ENCODE measurements at regions not wholly inside any gene's neighbourhood (a gene's known extent, or its start where the extent isn't known, plus 50 kb on each side); places are given as distances from the start of the nearest gene placed in this dataset.

DNA sequence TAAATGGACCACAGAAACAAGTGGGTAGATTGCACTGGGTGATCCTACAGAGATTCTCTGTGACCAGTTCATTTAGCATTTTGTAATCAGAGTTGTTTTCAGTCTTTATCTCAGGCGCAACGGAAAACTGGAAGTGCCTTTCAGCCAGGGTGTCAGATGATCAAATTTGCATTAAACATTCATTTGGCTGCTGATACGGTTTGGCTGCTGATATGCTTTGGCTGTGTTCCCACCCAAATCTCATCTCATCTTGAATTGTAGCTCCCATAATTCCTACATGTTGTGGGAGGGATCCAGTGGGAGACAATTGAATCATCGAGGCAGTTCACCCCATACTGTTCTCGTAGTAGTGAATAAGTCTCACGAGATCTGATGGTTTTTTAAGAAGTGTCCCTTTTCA is 1396.1 kb upstream of the TMEFF2 start:
- no peak for DNase-seq

DNA sequence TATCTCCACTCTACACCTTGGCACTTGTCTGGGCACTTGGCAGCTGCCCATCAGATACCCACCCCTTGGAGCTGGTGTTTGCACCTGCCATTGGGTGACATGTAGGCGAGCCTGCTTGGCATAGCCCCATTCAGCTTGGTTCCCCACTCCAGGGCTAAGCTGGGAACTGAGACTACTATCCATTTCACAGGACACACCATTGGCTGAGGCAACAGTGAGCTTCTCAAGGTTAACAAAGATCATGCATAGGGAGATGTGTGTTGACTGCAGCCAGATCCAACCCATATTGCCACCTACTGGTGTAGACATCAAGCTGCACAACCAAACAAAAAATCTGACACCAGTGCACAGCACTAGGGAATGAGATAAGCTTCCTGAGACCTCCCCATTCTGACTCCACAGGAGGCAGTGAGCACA is 1389.8 kb upstream of the TMEFF2 start:
- DNase-seq = no peak

DNA sequence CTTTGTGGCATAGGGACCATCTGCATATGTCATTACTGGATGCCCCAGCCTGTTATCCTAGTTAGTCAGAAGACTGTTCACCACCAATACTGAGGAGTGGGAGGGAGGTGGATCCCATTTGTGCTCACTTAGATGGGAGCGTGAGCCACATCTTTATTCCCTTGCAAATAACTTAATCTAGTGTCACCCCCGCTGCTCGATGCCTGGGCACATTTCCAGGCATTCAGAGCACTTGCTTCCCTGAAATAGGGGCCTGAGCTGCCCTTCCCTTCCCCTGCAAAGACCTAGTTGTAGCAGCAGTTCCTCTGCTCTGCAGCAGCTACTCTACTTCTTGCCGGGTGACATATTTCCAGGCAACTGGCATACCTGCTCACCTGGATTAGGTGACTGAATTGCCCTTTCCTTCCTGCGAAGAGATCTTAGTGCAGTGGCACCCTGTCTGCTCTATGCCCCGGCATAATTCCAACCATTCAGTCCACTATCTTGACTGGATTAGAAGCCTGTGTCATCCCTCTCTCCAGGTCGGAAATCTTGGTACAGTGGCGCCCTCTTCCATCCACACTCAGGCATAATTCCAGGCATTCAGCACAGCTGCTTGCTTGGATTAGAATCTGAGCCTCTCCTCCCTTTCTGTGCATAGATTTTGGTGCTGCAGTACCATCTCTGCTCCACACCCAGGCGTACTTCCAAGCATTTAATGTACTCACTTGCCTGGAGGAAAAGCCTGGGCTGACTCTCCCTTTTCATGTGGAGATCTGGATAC is 1389.1 kb upstream of the TMEFF2 start:
- no peak for DNase-seq

DNA sequence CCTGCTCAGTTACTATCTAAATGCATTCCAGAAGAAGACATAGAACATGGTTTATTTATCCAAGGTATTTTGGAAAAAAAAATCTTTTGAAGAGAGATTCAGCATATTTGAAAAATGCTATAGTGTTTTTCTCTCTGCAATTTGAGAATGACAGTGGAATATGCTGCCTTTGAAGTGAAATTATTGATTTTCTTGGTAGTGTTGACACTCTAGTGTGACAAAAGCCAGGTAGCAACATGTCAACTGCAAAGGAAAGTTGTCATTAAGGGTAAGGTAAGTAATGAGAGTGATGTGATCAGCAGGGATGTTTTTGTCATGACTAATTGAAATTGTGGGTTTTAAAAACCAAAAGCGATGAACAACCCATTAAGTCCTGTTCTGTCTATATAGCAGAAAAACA is 1387.1 kb upstream of the TMEFF2 start:
- no peak for DNase-seq

DNA sequence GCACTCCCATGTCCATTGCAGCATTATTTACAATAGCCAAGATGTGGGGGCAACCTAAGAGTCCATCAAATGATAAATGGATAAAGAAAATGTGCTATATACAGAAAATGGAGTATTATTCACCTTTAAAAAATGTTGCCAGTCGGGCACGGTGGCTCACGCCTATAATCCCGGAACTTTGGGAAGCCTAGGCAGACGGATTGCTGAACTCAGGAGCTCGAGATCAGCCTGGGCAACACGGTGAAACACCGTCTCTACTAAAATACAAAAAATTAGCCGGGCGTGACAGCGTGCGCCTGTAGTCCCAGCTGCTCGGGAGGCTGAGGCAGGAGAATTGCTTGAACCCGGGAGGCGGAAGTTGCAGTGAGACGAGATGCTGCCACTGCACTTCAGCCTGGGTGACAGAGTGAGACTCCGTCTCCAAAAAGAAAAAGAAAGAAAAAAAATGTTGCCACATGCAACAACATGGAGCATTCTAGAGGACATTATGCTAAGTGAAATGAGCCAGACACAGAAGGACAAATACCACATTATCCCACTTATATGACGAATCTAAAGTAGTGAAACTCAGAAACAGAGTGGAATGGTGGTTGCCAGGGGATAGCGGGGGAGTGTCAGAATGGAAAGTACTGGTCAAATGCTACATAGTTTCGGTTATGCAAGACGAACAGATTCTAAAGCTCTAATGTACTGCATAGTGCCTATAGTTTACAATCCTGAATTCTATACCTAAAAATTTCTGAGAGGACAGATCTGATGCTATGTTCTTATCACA is 1385.6 kb upstream of the TMEFF2 start:
- DNase-seq = no peak

DNA sequence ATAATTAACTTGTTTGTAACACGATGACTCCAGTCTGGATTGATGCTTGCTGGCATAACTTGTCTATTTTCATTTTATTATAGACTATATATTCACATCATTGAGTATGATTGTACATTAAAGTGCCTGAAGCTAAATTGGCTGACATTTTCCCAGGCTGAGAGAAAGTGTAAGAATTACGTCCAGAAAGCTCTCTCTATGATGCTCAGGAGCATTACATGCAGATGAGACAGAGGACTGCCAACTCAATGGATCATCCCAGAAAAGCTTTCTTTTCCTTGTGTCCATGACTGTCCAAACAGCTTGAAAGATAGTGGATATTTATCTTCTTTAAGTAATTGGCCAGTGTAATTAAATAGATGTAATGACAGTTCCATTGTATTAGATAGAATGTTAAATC is 1372.2 kb upstream of the TMEFF2 start:
- DNase-seq = no peak

DNA sequence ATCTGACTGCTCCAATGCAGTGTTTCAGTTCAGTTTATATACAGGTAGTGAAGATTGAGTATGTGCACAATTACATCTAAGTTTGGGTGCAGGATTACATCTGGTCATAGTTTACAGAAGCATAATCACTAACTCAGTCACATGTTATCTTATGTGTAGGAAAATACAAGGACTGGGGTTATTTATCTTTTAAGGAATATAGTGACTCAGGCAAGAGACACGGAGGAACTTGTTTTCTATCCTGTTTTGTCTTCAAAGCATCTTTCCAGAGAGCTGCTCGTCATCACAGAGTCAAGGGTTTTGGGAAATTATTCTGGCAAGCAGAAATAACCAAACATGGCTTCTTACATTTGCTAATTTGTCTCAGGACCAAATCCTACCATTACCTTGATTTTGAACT is 1371.5 kb upstream of the TMEFF2 start:
- no peak for DNase-seq

DNA sequence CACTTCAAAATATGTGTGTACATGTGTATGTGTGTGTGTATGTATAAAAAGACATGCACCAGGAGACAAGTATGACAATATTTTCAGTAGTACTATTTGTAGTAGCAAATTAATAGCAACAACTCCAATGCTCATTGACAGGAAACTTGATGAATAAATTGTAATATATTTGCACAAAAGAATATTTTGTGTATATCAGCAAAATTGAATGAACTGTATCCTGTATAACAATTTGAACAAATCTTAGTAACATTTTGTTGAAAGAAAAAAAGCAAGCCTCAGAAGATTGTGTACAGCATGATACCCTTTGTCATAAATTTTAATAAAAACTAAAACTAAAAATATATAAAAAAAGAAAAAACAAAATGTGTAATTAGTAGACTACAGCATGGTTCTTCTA is 1367.3 kb upstream of the TMEFF2 start:
- no peak for DNase-seq

DNA sequence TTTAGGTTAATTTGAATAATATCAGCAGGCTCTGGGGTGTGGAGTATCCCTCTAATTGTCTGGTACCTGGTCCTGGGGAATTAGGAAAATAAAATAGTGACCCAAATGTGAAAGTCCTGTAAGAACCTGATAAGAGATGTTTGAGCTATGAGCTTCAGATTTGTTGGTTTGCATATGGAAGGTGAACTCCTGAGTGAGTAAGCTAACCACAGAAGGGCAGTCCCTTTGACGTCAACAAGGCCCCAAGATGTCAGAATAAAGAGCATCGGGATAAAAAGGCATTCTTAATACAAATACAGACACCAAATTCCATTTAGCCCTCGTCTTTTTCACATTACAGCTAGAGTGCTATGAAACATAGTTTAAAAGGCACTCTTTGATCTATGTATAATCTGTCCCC is 1366.3 kb upstream of the TMEFF2 start:
- DNase-seq = no peak

DNA sequence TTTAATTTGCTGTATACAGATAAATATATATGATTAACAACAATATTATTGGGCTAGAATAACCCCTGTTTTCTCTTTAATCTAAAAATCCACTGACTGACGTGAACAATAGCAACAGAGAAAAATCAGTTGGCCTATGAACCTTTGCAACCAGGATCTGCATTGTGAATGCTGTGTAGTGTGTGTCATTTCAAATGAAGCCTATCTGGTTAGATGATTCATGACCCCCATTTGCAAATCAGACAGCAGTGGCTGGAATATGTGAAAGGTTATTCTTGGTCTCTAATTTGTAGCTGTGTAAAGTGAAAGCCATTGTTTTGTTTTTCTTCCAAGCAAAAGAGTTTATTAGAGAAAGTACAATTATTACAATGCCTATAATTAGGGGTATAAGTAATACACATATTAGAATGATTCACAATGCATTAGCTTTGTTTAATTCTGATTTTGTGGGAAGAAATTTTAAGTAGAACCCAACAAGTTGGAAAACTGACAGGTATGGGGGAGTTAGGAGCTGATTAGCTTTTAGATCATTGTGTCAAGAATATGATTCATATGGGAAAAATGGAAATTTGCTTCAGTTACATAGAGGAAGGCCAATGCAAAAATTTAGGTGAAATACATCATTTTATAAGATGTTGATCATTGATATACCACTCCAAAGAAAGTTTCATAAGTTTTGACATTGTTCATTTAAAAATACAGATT is 1362.2 kb upstream of the TMEFF2 start:
- no peak for DNase-seq

DNA sequence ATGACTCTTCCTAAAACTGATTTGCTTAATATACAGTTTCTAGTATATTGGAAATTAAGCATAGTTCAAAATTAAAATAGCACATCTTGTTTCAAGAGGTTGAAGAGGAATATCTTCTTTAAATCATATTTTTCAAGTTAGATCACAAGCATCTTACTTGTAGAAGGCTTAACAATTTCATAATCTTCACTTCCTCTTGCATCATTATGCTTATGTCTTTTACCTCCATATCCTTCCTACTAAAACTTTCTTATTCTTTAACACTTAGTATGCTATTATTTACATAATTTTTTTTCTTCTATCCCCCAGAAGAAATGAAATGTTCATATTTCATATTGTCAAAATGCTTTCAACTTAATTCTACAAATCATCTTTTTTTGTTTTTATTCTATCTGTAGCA is 1354.9 kb upstream of the TMEFF2 start:
- DNase-seq = no peak

DNA sequence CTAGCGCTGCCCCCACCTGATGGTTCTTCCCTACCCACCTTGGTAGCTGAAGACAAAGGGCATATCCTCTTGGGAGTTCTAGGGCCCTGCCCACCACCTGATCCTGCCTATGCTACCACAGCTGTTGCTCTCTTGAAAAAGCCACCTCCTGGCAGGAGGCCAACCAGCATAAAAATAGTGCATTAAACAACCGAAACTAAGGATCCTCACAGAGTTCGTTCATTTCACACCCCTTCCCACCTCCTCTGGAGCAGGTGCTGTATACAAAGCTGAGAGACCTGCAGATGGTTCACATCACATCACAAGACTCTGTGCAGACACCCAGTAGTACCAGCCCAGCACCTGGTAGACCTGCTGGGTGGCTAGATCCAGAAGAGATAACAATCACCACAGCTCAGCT is 1348.0 kb upstream of the TMEFF2 start:
- no peak for DNase-seq

DNA sequence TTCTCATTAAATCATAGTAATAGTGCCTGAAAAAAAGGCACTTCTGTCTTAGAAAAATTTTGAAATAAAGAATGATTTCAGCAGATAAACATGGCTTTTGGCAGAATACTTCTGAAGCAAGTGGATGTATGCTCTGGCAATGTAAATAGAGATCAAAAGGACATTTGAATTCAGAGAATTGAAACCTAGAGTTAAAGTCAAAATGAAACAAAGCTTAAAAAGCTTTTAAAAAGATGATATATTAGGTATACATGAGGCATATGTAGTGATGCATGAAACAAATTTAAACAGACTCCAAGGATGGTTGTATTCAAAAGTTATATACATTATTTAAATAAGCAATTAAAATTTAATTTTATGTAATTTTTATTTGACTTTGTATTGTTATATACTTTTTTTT is 1344.5 kb upstream of the TMEFF2 start:
- DNase-seq = no peak

DNA sequence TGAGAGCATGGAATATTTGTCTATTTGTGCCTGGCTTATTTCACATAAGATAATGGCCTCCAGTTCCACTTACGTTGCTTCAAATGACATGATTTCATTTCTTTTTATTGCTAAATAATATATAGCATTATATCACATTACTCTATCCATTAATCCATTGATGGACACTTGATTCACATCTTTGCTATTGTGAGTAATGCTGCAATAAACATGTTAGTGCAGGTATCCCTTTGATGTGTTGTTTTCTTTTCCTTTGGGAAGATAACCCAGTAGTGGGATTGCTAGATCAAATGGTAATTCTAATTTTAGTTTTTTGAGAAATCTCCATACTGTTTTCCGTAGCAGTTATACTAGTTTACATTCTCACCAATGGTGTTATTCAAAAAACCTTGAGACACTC is 1343.3 kb upstream of the TMEFF2 start:
- no peak for DNase-seq

DNA sequence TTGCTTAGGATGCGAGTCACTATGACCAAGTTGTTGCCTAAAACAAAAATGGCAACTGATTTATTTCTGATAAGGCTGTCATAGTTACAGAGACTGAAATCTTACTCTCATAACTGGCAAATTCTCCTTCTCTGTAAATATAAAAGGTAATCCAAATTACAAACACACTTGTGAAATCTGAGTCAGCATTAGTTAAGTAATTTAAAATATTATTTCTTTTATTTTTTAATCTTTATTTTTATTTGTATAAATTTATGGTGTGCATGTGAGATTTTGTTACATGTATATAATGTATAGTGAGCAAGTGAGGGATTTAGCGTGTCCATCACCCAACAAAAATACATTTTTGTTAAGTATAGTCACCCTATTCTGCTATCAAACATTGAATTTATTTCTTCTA is 1342.8 kb upstream of the TMEFF2 start:
- no peak for DNase-seq

DNA sequence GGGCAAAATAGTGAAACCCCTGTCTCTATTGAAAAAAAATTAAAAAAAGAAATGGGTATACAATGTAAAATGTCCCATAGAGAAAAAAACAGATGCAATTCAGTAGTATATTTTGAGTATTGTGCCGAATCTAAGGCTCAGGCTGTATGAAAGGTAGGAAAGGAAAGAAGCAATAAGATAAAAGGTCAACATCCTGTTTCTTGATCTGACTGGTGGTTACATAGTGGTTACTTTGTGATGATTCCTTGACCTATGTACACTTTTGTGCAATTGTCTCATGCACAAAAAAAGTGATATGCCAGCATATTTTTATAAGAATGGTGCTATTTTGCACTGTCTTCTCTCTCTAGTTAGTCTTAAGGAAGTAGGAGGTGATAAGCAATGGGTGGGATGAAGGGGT is 1333.7 kb upstream of the TMEFF2 start:
- DNase-seq = no peak

DNA sequence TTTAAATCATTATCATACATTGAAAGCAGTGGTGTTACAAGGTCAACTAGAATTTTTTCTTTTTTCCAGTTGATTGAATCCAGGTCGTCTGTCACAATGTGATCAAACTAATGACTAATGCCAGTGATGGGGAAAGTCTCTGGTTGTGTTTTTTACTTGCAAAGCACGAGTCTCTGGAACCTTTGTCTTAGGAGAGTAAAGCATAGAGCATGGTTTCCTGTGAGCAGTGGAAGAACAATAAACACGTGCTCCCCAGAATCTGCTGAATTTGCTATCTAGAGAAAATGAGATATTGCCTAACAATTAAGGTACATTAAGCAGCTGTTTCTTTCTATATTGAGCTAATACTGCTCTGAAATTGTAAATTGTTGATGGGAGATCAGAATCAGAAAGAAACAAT is 1332.4 kb upstream of the TMEFF2 start:
- DNase-seq = no peak

DNA sequence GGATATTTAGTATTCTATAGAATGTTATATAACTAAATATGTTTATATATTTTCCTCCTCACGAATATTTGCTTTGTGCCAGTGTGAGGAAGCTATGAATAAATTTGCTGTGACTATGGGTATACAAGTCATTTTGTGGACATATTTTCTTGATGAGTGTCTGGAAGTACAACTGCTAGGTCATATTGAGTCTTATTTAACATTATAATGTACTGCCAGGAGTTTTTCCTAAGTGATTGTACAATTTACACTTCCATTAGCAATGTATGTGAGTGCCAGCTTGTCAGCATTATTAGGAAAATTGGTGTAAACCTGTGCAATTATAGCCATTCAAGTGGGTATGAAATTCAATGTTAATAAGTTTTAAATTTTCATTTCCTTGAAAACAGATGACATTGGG is 1328.9 kb upstream of the TMEFF2 start:
- no peak for DNase-seq

DNA sequence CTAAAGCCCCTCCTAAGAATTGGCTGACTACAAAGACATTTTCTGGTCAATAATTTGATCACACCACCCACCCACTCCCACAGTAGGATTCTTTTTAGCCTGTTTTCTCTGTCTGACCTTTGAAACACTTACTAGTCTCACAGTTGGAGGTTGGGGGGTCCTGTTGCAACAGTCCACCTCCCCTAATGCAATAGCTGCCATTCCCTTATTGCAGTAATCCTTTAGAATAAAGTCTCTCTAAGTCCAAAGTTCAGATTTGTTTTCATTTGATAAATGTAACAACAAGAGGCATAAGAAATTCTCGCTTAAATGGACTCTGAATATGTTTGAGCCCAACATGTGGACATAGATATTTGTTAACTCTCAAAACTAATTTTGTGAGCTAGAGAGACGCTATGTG is 1326.8 kb upstream of the TMEFF2 start:
- DNase-seq = no peak

DNA sequence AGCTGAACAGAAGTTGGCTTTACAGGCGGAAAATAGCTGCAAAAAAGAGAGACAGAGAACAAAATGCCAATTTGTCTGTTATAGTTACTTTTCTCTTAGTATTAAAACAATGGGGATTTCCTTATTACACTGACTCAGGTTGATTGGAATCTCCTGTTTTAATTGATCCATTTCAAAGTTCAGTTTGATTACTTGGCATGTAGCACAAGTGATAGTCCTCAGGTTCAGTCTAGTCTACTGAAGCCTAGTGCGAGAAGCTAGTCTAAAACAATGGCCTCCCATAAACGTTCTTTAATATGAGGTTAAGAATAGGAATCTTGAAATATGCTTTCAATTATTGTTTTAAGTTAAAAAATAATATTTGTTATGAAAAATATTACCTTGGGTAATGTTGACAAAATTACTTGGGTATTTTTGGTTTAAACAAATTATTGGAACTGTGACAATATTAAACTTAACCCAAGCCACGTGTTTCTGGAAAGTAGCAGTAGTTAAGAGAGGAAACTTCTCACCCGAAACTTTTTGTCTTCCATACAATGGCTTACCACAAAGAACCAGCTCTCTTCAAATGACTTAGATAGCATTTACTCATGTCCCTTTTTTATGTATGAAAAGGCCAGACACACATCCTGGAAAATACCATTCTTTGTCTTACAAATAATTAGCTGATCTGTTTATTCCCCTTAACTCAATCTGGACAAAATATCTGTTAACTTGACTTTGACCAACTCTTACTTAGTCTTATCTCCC is 1326.2 kb upstream of the TMEFF2 start:
- no peak for DNase-seq

DNA sequence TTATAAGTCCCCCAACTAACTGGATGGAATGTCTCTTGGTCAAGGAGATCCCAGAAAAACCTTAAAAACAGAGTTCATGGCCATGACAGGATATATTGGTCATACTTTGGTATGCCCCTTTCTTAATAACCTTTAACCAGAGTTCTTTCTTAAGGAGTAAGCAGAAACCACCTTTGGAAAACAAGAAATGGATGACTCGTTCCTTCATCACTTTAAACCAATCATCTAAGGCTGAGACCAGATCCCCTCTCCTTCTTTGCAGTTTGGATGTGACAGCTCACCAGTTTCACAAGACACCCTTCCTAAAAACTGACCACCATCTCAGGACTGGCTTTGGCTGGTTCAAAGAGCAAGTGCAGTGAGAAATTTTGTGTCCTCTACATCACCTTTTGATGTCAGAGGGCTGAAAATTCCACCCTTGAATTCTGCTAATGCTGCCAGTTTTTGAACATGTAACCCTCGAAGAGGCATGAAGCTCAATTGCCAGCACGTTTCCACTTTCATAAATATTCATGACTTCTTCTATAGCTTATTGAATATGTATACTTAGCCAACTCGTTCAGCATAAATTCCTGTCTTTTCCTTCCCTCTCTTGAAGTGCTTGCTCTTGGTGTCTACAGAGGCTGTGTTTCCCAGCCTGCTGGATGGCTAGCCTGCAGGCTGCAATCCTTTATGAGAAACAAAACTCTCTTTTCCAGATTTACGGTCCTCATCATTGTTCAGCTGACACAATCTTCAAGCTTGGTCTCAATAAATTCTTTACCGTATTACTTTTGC is 1323.5 kb upstream of the TMEFF2 start:
- DNase-seq = no peak

DNA sequence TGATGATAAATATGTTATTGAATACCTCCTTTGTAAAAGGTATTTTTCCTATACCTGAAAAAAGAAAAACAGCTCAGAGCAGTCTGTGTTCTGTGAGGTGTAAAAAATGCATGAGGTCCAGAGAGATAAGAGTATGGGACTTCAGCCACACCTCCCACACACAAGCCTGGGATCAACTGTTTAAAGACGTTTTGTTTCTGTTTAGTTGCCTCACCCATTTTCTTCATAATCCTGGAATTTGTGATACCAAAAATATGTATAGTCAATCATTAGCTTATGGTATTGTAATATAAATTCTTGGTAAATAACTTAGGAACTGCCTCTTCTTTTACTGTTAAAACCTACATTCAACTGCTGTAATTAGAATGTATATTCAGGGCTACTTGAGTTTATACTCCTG is 1322.9 kb upstream of the TMEFF2 start:
- DNase-seq = no peak

DNA sequence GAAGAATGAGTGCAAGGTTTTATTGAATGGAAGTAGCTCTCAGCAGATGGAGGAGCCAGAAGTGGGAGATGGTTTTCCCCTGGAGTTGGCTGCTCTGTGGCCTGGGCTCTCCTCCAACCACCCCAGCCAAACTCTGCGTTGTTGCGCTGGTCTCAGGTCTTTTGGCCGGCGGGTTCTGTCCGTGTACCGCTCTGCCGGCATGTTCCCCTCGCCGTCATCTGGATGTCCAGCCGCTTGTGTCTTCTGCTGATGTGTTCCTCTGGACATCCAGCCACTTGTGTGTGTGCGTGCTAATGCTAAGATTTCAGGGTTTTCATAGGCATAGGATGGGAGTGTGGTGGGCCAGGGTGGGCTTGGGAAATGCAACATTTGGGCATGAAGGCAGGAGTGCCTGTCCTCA is 1311.3 kb upstream of the TMEFF2 start:
- DNase-seq = no peak
